Keratinocyte (primary cell): ENCODE measurements at regions not wholly inside any gene's neighbourhood (a gene's known extent, or its start where the extent isn't known, plus 50 kb on each side); places are given as distances from the start of the nearest gene placed in this dataset.

Source experiments
- DNase-seq: peaks from one replicate; pipeline ENCODE4 v3.0.0-alpha.2; 2011; ENCODE audit warnings: low read depth, missing footprints, low spot score
- FAIRE-seq: peaks from 2 replicates; lab custom pipeline; 2011; peaks lifted over from hg19 to GRCh38; lab: Jason Lieb, UNC
- H2AFZ ChIP-seq: 2 replicates; pipeline ENCODE4 v1.6.0; 2012; ENCODE audit warnings: low read length, control low read depth, inconsistent platforms; ENCODE audit not compliant: control insufficient read depth
- H3K27ac ChIP-seq: 2 replicates; pipeline ENCODE4 v1.5.1; 2011; ENCODE audit warnings: low read length; ENCODE audit not compliant: control insufficient read depth, insufficient read depth
- H3K27me3 ChIP-seq: 3 replicates; pipeline ENCODE4 v1.6.0; 2011; ENCODE audit warnings: low read length; ENCODE audit not compliant: control insufficient read depth, insufficient read depth; ENCODE audit errors: extremely low read depth
- H3K36me3 ChIP-seq, 2 experiments: 2 replicates in 1 of 2; 3 replicates in 1 of 2; pipeline ENCODE4 v1.5.1; 2011; ENCODE audit warnings: low read length in 2 of 2, mild to moderate bottlenecking in 1 of 2; ENCODE audit not compliant: control insufficient read depth in 2 of 2, insufficient read depth in 2 of 2; ENCODE audit errors: extremely low read depth in 1 of 2
- H3K4me1 ChIP-seq: 3 replicates; pipeline ENCODE4 v1.5.1; 2011; ENCODE audit warnings: low read length; ENCODE audit not compliant: control insufficient read depth, insufficient read depth; ENCODE audit errors: extremely low read depth
- H3K4me2 ChIP-seq: 3 replicates; pipeline ENCODE4 v1.6.0; 2011; ENCODE audit warnings: low read depth, low read length; ENCODE audit not compliant: control insufficient read depth, insufficient read depth; ENCODE audit errors: extremely low read depth
- H3K4me3 ChIP-seq, 3 experiments: fragments of 200-600 bp in 1 of 3; sonication (generic) in 1 of 3; 2 replicates in 2 of 3; 3 replicates in 1 of 3; pipeline ENCODE4 v1.5.1; 2011 to 2016; ENCODE audit warnings: low read length in 3 of 3, mild to moderate bottlenecking in 3 of 3, control low read depth in 2 of 3, inconsistent platforms in 1 of 3, low read depth in 1 of 3, mixed read lengths in 1 of 3, mixed run types in 1 of 3, moderate library complexity in 1 of 3; ENCODE audit not compliant: control insufficient read depth in 2 of 3, insufficient read depth in 2 of 3; ENCODE audit errors: extremely low read depth in 1 of 3
- H3K79me2 ChIP-seq: 2 replicates; pipeline ENCODE4 v1.6.0; 2012; ENCODE audit warnings: low read length; ENCODE audit not compliant: control insufficient read depth, insufficient read depth
- H3K9ac ChIP-seq: 3 replicates; pipeline ENCODE4 v1.6.0; 2011; ENCODE audit warnings: low read length; ENCODE audit not compliant: control insufficient read depth, insufficient read depth; ENCODE audit errors: extremely low read depth
- H3K9me1 ChIP-seq: 3 replicates; pipeline ENCODE4 v1.6.0; 2011; ENCODE audit warnings: low read length; ENCODE audit not compliant: control insufficient read depth, insufficient read depth; ENCODE audit errors: extremely low read depth
- H3K9me3 ChIP-seq: 2 replicates; pipeline ENCODE4 v1.5.1; 2012; ENCODE audit warnings: low read depth, low read length; ENCODE audit not compliant: control insufficient read depth
- H4K20me1 ChIP-seq: 3 replicates; pipeline ENCODE4 v1.6.0; 2011; ENCODE audit warnings: low read length; ENCODE audit not compliant: control insufficient read depth, insufficient read depth; ENCODE audit errors: extremely low read depth
- CTCF ChIP-seq, 3 experiments: IDR thresholded peaks in 1 of 3; conservative IDR thresholded peaks in 1 of 3; optimal IDR thresholded peaks in 1 of 3; 2 replicates in 2 of 3; 3 replicates in 1 of 3; pipeline versions ENCODE3 to v1.5.1; 2011; ENCODE audit warnings: low read length in 3 of 3, mild to moderate bottlenecking in 3 of 3, moderate library complexity in 2 of 3, control low read depth in 1 of 3, inconsistent platforms in 1 of 3; ENCODE audit not compliant: insufficient read depth in 2 of 3; ENCODE audit errors: extremely low read depth in 1 of 3
- EZH2 ChIP-seq: IDR thresholded peaks from one replicate; pipeline ENCODE4 v1.6.1; 2012; ENCODE audit warnings: inconsistent platforms, mild to moderate bottlenecking, low read length, moderate library complexity
- dilution Hi-C: fragments of 300-500 bp; cut with MboI; formaldehyde crosslinking; loops from one replicate; pipeline ENCODE4 v1.7.0; 2020; ENCODE audit warnings: low sequenced_read_pairs; ENCODE audit not compliant: extremely low pct_ligation_motif_present

- Histone ChIP-seq H3K27ac (no peak overlapping the region), H3K4me2 (no peak overlapping the region), H3K9me3 (no peaks in the 10 kb centered on the region), H3K9ac (no peak overlapping the region), H3K79me2 (no peaks in the 10 kb centered on the region), H3K4me3 (no peak overlapping the region), H3K9me1 (no peaks in the 10 kb centered on the region), H2AFZ (no peak overlapping the region), H4K20me1 (no peaks in the 10 kb centered on the region), H3K4me1 (no peaks in the 10 kb centered on the region), H3K36me3 (no peaks in the 10 kb centered on the region), H3K27me3 (no peaks in the 10 kb centered on the region)
- DNase-seq (no peak), FAIRE-seq (no peak)
- dilution Hi-C loops: no loop called here
- TF ChIP-seq CTCF (optimal IDR thresholded peaks at IDR 0.05 in 1 of 3, IDR thresholded peaks at IDR 0.05 in 1 of 3, conservative IDR thresholded peaks at IDR 0.05 in 1 of 3; ENCODE audit: extremely low read depth in 1 of 3, insufficient read depth in 2 of 3, low read length in 3 of 3) (no peak), EZH2 (no peak)
These were observed 698.0 kb upstream of the POU3F2 start for GRCh38 chr6:98136333-98136732.

GRCh38 chr6:98137391-98137790 lies 697.0 kb upstream of the POU3F2 start:
- Histone ChIP-seq H3K36me3 (no peaks in the 10 kb centered on the region), H4K20me1 (no peaks in the 10 kb centered on the region), H3K9ac (no peak overlapping the region), H2AFZ (no peak overlapping the region), H3K79me2 (no peaks in the 10 kb centered on the region), H3K9me3 (no peaks in the 10 kb centered on the region), H3K4me3 (no peak overlapping the region), H3K27ac (no peak overlapping the region), H3K9me1 (no peaks in the 10 kb centered on the region), H3K4me1 (no peaks in the 10 kb centered on the region), H3K27me3 (no peaks in the 10 kb centered on the region), H3K4me2 (no peak overlapping the region)
- dilution Hi-C loops: no loop called here
- TF ChIP-seq CTCF (optimal IDR thresholded peaks at IDR 0.05 in 1 of 3, IDR thresholded peaks at IDR 0.05 in 1 of 3, conservative IDR thresholded peaks at IDR 0.05 in 1 of 3; ENCODE audit: extremely low read depth in 1 of 3, insufficient read depth in 2 of 3, low read length in 3 of 3): no peak
- TF ChIP-seq EZH2: no peak
- no peak for DNase-seq
- FAIRE-seq: no peak
